ENCODE measurements at regions not wholly inside any gene's neighbourhood (a gene's known extent, or its start where the extent isn't known, plus 50 kb on each side); places are given as distances from the start of the nearest gene placed in this dataset.

DNA sequence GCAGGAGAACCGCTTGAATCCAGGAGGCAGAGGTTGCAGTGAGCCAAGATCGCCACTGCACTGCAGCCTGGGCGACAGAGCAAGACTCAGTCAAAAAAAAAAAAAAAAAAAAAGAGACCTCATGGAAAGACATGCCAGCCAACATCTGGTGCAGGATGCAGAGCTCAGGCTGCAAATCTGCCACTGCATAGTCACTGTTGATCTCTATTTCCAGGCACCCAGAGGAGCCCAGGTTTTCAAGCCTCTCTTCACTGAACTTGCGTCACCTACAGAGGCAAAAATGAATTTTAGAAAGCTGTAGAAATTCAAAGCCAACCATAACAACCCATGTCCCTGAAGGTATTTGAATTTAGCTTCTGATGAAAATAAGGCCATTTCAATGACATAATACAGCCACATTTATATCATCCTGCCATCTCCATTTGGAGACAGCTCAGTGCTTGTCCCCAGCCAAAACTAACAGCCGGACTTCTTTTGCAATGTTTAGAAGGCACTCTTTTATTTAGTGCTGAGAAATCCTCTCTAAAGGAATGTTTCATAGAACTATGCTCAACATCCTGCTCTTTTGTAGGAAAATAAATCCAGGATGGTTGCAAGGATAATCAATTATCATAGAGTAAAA, 113.3 kb downstream of the SNX18 start:
- no peak for TF ChIP-seq CTCF (IDR thresholded peaks at IDR 0.05; ENCODE audit: unreplicated experiment)
- no peaks in the 10 kb centered on the region for H3K36me3 Mint-ChIP-seq (ENCODE audit: low read depth, unreplicated experiment)
- no peaks in the 10 kb centered on the region for H3K9me3 Mint-ChIP-seq (ENCODE audit: unreplicated experiment)
- no peaks in the 10 kb centered on the region for H3K4me1 Mint-ChIP-seq (ENCODE audit: unreplicated experiment)
- no peaks in the 10 kb centered on the region for H3K27me3 Mint-ChIP-seq (ENCODE audit: unreplicated experiment)
- H3K27ac Mint-ChIP-seq (ENCODE audit: unreplicated experiment) = no peak overlapping the region
- no peak for DNase-seq (ENCODE audit: low spot score)
- H3K4me3 Mint-ChIP-seq (ENCODE audit: unreplicated experiment) = no peak overlapping the region

DNA sequence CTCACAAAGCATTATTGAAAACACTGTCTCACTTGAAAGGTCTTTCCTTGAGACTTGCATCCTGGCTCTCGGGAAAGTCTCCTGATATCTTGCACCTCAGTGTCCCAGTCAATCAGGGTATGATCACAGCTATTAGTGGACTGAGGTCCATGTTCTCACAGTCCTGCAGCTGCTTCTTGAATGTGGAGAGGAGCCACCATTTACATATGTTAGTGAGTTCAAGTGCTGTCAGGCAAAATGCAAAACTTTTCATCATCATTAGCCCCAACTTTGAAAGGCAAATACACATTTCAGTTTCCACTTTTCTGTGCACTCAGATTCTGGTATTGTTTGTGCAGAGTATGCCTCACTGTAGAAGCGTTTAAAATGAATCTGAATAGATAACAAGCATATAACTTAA, 111.6 kb downstream of the SNX18 start:
- Mint-ChIP-seq H3K27me3 (ENCODE audit: unreplicated experiment) (no peaks in the 10 kb centered on the region), H3K4me3 (ENCODE audit: unreplicated experiment) (no peak overlapping the region), H3K4me1 (ENCODE audit: unreplicated experiment) (no peaks in the 10 kb centered on the region), H3K36me3 (ENCODE audit: low read depth, unreplicated experiment) (no peaks in the 10 kb centered on the region), H3K9me3 (ENCODE audit: unreplicated experiment) (no peaks in the 10 kb centered on the region), H3K27ac (ENCODE audit: unreplicated experiment) (no peak overlapping the region)
- TF ChIP-seq CTCF (IDR thresholded peaks at IDR 0.05; ENCODE audit: unreplicated experiment) = no peak
- DNase-seq (ENCODE audit: low spot score) = no peak

GRCh38 chr5:54628050-54628449, 110.5 kb downstream of the SNX18 start:
- DNase-seq (ENCODE audit: low spot score) = no peak
- TF ChIP-seq CTCF (IDR thresholded peaks at IDR 0.05; ENCODE audit: unreplicated experiment) = no peak
- Mint-ChIP-seq H3K4me1 (ENCODE audit: unreplicated experiment) (no peaks in the 10 kb centered on the region), H3K27ac (ENCODE audit: unreplicated experiment) (no peak overlapping the region), H3K27me3 (ENCODE audit: unreplicated experiment) (no peaks in the 10 kb centered on the region), H3K9me3 (ENCODE audit: unreplicated experiment) (no peaks in the 10 kb centered on the region), H3K36me3 (ENCODE audit: low read depth, unreplicated experiment) (no peaks in the 10 kb centered on the region), H3K4me3 (ENCODE audit: unreplicated experiment) (no peak overlapping the region)

- no peak overlapping the region for H3K27ac Mint-ChIP-seq (ENCODE audit: unreplicated experiment)
- no peaks in the 10 kb centered on the region for H3K36me3 Mint-ChIP-seq (ENCODE audit: low read depth, unreplicated experiment)
- no peaks in the 10 kb centered on the region for H3K27me3 Mint-ChIP-seq (ENCODE audit: unreplicated experiment)
- no peaks in the 10 kb centered on the region for H3K4me1 Mint-ChIP-seq (ENCODE audit: unreplicated experiment)
- no peaks in the 10 kb centered on the region for H3K9me3 Mint-ChIP-seq (ENCODE audit: unreplicated experiment)
- no peak overlapping the region for H3K4me3 Mint-ChIP-seq (ENCODE audit: unreplicated experiment)
- no peak for DNase-seq (ENCODE audit: low spot score)
- no peak for TF ChIP-seq CTCF (IDR thresholded peaks at IDR 0.05; ENCODE audit: unreplicated experiment)
Observed at GRCh38 chr5:54626407-54626806, 108.8 kb downstream of the SNX18 start.

- no peak for DNase-seq (ENCODE audit: low spot score)
- no peaks in the 10 kb centered on the region for H3K36me3 Mint-ChIP-seq (ENCODE audit: low read depth, unreplicated experiment)
- no peak for TF ChIP-seq CTCF (IDR thresholded peaks at IDR 0.05; ENCODE audit: unreplicated experiment)
Observed at GRCh38 chr5:54624805-54625568, 107.4 kb downstream of the SNX18 start.

More at GRCh38 chr5:54624805-54625568, 107.4 kb downstream of the SNX18 start:
- Mint-ChIP-seq H3K27ac (ENCODE audit: unreplicated experiment) (no peak overlapping the region), H3K4me1 (ENCODE audit: unreplicated experiment) (no peaks in the 10 kb centered on the region), H3K4me3 (ENCODE audit: unreplicated experiment) (no peak overlapping the region), H3K27me3 (ENCODE audit: unreplicated experiment) (no peaks in the 10 kb centered on the region), H3K9me3 (ENCODE audit: unreplicated experiment) (no peaks in the 10 kb centered on the region)

Data from endothelial cell (in vitro differentiated cells).